ENCODE measurements at regions not wholly inside any gene's neighbourhood (a gene's known extent, or its start where the extent isn't known, plus 50 kb on each side); places are given as distances from the start of the nearest gene placed in this dataset.

GRCh38 chr4:188911707-188912106 is 772.5 kb downstream of the TRIML1 start:
- no peak for TF ChIP-seq POLR2A (IDR thresholded peaks at IDR 0.05)
- TF ChIP-seq, protein P1, sequence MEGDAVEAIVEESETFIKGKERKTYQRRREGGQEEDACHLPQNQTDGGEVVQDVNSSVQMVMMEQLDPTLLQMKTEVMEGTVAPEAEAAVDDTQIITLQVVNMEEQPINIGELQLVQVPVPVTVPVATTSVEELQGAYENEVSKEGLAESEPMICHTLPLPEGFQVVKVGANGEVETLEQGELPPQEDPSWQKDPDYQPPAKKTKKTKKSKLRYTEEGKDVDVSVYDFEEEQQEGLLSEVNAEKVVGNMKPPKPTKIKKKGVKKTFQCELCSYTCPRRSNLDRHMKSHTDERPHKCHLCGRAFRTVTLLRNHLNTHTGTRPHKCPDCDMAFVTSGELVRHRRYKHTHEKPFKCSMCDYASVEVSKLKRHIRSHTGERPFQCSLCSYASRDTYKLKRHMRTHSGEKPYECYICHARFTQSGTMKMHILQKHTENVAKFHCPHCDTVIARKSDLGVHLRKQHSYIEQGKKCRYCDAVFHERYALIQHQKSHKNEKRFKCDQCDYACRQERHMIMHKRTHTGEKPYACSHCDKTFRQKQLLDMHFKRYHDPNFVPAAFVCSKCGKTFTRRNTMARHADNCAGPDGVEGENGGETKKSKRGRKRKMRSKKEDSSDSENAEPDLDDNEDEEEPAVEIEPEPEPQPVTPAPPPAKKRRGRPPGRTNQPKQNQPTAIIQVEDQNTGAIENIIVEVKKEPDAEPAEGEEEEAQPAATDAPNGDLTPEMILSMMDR (IDR thresholded peaks at IDR 0.05), result no peak
- TF ChIP-seq POLR2AphosphoS5 (IDR thresholded peaks at IDR 0.05), result no peak
